Inferior parietal cortex (tissue), 1 donor: ENCODE measurements at regions not wholly inside any gene's neighbourhood (a gene's known extent, or its start where the extent isn't known, plus 50 kb on each side); places are given as distances from the start of the nearest gene placed in this dataset.

ENCODE experiments used
- DNase-seq: peaks from one replicate; pipeline ENCODE4 v3.0.0-alpha.2; 2016; ENCODE audit errors: extremely low spot score

GRCh38 chr13:77480066-77480465 is 55.4 kb upstream of the SCEL start:
- DNase-seq: no peak

- no peak for DNase-seq
Measured at GRCh38 chr13:77479326-77479725, 56.2 kb upstream of the SCEL start.

DNA sequence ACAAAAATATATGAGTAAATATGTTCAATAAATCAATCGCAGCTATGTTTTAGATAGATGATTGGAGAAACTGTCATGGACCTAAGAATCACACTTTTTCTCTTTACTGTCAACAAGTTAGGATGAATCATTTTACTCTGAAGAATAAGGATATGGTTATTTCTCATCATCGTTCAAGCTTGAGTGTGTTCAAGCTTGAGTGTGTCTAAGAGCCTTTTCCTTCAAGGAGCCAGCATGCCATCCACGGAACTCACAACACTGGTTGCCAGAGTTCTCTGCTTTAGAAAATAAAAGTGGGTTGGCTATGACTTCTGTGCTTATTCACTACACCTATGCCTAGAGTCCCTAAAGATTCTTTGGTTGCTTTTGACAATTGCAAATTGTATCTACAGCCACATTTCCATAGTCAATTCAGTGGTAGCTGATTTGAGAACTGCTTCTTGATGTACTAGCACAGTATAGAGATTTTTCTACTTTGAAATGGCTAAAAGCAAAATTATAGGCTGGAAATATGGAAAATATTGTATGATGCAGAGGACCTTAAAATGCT is 58.1 kb upstream of the SCEL start:
- DNase-seq: peak; percentile 53

- DNase-seq: no peak
Measured at GRCh38 chr13:77476456-77476855, 59.0 kb upstream of the SCEL start.

DNA sequence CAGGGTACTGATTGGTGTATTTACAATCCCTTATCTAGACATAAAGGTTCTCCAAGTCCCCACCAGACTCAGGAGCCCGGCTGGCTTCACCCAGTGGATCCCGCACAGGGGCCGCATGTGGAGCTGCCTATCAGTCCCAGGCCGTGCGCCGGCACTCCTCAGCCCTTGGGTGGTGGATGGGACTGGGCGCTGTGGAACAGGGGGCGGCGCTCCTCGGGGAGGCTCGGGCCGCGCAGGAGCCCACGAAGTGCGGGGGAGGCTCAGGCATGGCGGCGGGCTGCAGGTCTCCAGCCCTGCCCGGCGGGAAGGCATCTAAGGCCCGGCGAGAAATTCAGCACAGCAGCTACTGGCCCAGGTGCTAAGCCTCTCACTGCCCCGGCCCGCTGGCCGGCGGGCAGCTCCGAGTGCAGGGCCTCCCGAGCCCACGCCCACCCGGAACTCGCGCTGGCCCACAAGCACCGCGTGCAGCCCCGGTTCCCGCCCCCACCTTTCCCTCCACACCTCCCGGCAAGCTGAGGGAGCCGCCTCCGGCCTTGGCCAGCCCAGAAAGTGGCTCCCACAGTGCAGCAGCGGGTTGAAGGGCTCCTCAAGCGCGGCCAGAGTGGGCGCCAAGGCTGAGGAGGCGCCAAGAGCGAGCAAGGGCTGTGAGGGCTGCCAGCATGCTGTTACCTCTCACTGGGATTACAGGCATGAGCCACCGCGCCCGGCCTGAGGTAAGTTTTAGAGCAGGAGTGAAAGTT is 60.0 kb upstream of the SCEL start:
- DNase-seq: no peak

DNA sequence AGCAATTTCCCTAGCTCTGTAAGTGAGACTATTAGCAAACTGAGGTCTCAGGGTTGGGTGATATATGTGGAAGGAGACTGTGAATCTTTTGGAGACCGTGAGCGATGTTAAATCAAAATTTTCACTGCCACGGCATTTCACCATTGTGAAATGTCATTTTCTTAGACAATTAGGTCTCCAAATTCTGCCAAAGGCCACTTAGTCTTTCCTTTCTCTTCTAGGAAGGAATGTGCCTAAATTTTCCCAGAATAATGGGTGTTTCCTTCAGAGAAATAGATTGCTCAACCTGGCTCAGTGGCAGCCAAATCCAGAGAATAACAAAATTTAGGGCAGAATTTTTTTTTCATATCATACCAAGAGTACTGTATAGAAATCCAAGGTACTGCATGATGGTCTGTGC is 64.5 kb upstream of the SCEL start:
- DNase-seq: no peak

DNA sequence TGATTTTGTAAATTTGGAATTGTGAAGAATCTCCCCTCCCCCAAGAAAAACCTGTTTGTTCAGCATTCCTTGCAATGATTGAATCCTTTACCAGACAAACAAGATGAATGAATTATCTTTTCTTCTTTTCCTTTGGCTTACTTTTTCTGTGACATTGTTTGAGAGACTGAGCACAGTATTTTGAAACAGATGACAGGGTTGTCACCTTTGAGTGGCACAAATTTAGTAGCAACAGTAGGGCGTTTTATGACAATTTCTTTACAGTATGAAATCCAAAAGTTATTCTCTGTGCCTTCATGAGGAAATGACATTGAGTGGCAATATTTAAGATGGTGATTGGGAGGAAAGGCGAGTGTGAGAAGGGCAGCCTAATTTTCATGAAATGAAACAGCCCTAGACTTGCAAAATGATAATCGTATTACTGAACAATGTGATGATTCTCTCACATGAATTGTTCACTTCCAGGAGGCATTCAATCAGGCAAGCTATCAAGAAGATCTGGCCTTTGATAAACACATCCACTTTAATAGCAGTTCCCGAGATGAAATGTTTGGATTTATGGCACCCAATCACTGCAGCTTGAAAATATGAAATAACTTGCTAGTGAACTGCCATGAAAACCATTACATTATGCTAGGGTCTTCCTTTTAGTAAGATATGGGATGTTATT is 68.6 kb upstream of the SCEL start:
- no peak for DNase-seq

DNA sequence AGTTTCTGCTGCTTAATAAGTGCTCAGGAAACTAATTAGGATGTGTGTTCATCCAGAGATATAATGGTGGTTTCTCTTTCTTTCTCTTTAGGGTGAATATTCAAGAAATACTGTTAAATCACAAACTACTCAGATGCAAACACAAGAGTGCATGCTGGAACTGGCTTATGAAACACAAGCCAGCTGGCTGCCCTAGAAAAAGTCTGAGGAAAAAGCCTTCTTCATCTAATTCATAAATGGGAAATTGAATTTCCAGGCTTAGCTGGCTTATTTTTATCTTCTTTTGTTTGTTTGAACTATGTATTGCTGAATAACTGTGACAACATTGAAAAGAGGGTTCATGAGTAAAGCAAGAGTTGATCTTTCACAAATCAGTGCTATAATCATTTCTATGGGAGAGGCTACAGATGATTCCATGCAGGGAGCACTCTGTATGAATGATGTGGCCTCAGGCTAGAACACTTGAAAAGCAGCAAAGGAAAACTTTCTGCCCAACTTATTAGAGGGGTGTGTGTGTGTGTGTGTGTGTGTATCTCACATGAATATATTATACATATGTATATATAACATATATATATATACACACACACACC is 69.8 kb upstream of the SCEL start:
- peak; percentile 33 for DNase-seq

GRCh38 chr13:77460195-77460594 is 75.3 kb upstream of the SCEL start:
- no peak for DNase-seq

GRCh38 chr13:77459592-77459991 is 75.9 kb upstream of the SCEL start:
- DNase-seq: no peak

DNA sequence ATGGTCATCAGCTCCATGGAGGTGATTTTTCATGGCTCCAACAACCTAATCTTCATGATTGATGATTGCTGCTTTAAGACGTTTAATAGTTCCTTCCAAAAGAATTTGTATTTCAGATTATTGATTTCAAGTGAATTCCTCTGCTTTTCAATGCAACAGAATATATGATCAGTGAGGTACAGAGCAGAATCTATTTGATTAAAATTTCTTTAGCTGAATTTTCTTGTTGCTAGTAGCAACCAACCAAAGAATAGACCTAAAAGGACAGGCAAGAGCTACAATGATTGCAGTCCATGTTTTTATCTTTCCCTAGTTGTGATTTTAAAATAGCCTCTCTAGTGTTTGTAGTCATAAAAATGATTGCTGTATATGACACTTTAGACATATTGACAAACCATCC is 76.8 kb upstream of the SCEL start:
- peak; percentile 22 for DNase-seq

- no peak for DNase-seq
Measured at GRCh38 chr13:77457966-77458365, 77.5 kb upstream of the SCEL start.

GRCh38 chr13:77456271-77456670 is 79.2 kb upstream of the SCEL start:
- no peak for DNase-seq

DNA sequence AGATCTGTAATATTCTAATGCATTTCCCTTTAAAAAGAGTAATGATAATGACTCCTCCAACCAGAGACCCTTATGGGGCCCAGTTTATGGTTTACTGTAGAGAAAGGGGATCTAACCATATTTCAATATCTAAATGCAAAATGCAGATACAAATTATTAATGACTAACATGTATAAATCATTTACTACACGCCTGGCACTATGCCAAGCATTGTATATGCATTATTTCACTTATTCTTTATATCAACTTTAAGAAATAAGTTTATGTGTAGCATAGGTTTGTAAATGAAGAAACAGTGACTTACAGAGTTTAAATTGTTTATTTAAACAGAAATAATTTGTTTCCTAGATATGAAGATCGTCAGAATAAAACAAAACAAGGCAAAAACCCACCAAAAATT is 86.2 kb upstream of the SCEL start:
- DNase-seq: no peak

- no peak for DNase-seq
Measured at GRCh38 chr13:77448689-77449088, 86.8 kb upstream of the SCEL start.

GRCh38 chr13:77443511-77443910 is 92.0 kb upstream of the SCEL start:
- DNase-seq: no peak

GRCh38 chr13:77437267-77437666 is 98.2 kb upstream of the SCEL start:
- no peak for DNase-seq

DNA sequence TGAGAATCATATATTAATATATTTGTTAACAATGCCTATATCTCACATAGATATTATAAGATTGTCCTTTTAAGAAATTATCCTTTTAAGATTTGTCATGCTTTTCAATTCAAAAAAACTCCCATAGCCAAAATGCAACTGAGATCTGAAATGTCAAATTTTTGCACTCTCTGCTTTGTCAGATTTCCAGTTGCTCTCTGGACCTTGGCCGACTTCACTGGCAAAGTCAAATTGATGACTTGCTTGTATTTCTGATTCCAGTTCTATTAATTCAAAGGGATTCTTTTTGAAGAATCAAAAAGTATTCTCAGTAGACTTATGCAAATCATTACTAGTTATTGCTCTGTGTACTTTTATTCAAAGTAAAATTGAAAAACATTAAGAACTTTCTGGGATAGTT is 101.2 kb upstream of the SCEL start:
- no peak for DNase-seq

DNA sequence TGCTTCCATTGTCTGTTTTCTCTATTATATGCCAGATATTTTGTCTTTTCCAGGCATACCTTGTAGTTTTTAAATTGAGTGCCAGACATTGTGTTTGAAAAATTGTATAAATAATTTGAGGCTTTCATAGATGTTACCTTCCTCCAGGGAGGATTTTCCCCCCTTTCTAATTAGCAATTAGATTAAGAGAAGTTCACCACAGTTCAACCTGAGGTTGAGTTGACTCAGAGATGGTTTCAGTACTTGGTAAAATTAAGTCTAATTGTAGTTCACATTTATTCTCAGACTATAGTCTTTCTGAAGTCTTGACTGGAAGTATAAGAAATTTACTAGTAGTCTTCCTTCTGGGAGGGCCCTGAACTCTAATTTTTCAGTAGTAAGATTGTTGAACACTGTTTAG is 104.1 kb upstream of the SCEL start:
- DNase-seq: no peak

GRCh38 chr13:77430377-77430951 is 103.6 kb upstream of the MYCBP2 start:
- no peak for DNase-seq

GRCh38 chr13:77429320-77430142 is 102.6 kb upstream of the MYCBP2 start:
- DNase-seq: no peak

DNA sequence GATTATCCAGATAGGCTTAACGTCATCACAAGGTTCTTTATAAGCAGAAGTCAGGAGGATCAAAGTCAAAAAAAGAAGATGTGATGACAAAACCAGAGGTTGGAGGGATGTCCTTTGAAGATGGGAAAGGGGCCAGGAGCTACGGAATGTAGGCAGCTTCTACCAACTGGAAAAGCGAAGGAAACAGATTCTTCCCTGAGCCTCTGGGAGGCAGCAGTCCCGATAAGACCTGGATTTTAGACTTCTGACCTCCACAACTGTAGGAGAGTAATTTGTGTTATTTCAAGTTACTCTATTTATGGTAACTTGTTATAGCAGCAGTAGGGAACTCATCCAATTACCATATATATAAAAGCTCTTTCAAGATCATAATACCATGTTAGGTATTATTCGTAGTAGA is 98.8 kb upstream of the MYCBP2 start:
- no peak for DNase-seq
